Peyer's patch (tissue), 4 donors: ENCODE measurements at regions not wholly inside any gene's neighbourhood (a gene's known extent, or its start where the extent isn't known, plus 50 kb on each side); places are given as distances from the start of the nearest gene placed in this dataset.

Experiments used
- CTCF ChIP-seq, 6 experiments: fragments of 450-650 bp in 4 of 6; fragments of 200-600 bp in 2 of 6; sonication (generic) in 1 of 6; IDR thresholded peaks; one replicate each; pipeline ENCODE4 v1.5.1; 2017 to 2019; ENCODE audit warnings: antibody characterized with exemption in 6 of 6, mild to moderate bottlenecking in 3 of 6, moderate library complexity in 1 of 6
- POLR2A ChIP-seq, 2 donors: fragments of 450-650 bp; IDR thresholded peaks; one replicate each; pipeline ENCODE4 v1.5.1; 2017; ENCODE audit warnings: antibody characterized with exemption in 2 of 2, mild to moderate bottlenecking in 2 of 2, moderate library complexity in 2 of 2

GRCh38 chr2:187949859-187950258 is 341.8 kb upstream of the GULP1 start:
- TF ChIP-seq CTCF (IDR thresholded peaks at IDR 0.05) (no peak), POLR2A (IDR thresholded peaks at IDR 0.05) (no peak)
